HG03378 (cell line): ENCODE measurements at regions not wholly inside any gene's neighbourhood (a gene's known extent, or its start where the extent isn't known, plus 50 kb on each side); places are given as distances from the start of the nearest gene placed in this dataset.
"Not testable (repeated sequence)": the region's sequence is repeated elsewhere in the genome, so short reads cannot be mapped to it uniquely, and the experiment has no call there.

ENCODE experiments used
- ATAC-seq: cut with Tn5 transposase; IDR thresholded peaks from one replicate; pipeline ENCODE4 v1.9.1; 2021; ENCODE audit warnings: mild to moderate bottlenecking, moderate library complexity; ENCODE audit not compliant: unreplicated experiment

- no peak for ATAC-seq
Measured at GRCh38 chr4:134636338-134637051, 434.9 kb upstream of the PABPC4L start.

DNA sequence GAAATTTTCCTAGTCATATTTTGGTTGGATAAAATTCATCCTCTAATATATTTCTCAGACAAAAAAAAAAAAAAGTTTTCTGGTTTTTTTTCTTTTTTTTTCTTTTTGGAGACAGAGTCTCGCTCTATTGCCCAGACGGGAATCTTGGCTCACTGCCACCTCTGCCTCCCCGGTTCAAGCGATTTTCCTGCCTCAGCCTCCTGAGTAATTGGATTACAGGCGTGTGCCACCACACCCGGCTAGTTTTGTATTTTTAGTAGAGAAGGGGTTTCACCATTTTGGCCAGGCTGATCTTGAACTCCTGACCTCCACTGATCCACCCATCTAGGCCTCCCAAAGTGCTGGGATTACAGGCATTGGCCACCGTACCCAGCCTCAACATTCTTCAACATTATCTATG lies 432.7 kb upstream of the PABPC4L start:
- ATAC-seq: no peak

DNA sequence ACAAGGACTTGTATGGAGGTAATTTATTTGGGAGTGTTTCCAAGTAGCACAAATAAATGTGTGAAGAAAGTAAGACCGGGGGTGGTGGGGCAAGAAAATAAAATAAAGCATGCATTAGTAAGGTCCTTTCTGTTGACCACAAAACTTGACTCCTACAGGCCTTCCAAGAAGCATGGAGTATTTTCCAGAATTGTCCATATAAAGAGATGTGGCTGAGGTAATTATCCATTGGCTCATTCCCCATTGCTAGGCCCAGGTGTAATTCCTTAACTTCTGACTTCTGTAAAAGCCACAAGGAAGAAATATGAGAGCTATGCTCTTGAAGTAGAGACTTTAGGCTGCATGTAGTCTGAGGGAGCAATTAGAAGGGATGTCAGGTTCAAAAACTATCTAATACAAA lies 430.5 kb upstream of the PABPC4L start:
- ATAC-seq: no peak

- ATAC-seq: no peak
Measured at GRCh38 chr4:134628066-134628465, 426.5 kb upstream of the PABPC4L start.

DNA sequence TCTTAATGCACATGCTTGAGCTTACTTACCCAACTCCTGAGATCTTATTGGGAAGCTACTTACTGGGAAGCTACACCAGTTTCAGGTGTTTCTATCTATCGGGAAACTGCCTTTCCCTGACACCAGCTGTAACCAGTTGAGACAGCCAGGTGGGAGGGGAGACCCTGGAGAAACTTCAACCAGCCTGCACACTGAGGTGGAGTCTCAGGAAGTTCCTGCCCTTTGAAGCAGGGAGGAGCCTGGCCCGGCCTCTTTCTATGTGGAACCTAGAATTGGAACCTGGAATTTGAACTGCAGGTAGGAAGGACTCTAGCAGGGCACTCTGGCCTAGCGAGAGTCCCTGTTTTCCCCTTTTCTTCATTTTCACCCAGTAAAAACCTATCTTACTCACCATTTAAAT lies 425.8 kb upstream of the PABPC4L start:
- no peak for ATAC-seq

DNA sequence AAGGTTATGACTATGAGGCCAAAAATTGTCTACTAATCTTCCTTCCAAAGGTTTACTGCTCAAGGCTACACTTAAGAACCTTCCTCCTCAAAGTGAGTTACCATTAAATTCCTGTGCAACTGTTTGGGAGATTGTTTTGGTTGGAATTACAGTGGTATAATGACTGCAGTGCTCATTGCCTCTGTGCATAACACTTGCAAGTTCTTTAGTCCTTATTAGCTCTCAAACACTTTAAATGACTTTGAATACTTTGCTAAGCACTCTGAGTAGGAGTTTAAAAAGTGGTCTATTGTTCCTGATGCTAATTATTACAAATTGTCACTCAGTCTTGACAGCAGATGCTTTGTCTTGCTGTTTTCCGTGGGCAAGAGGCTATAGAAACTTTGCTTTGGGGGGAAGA lies 422.8 kb upstream of the PABPC4L start:
- ATAC-seq: no peak

- ATAC-seq: not testable (repeated sequence)
Measured at GRCh38 chr4:134622626-134623575, 421.3 kb upstream of the PABPC4L start.

DNA sequence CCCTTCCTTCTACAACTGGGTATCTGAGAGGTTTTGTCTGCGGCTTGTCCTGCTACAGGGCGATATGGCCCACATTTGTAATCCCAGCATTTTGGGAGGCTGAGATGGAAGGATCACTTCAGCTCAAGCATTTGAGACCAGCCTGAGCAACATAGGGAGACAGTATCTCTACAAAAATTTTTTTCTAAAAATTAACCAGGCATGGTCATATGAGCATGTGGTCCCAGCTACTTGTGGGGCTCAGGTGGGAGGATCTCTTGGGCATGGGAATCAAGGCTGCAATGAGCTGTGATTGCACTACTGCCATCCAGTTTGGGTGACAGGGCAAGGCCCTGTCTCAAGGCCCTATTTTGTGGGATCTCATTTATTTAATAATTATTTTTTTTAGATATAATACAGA lies 420.6 kb upstream of the PABPC4L start:
- ATAC-seq: no peak

DNA sequence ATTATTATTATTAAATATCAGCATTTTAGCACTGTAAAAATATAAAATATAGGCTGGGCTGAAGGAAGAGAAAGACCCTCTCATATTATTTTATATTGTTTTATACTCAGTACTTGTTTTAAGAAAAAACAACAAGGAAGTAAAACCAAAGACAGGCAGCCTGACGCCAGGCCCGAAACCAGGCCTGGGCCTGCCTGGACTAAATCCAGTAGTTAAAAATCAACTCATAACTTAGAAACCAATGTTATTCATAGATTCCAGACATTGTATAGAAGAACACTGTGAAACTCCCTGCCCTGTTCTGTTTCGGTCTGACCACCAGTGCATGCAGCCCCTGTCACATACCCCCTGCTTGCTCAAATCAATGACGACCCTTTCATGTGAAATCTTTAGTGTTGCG lies 420.1 kb upstream of the PABPC4L start:
- not testable (repeated sequence) for ATAC-seq

GRCh38 chr4:134610956-134611355 lies 409.4 kb upstream of the PABPC4L start:
- no peak for ATAC-seq

- no peak for ATAC-seq
Measured at GRCh38 chr4:134610172-134610571, 408.6 kb upstream of the PABPC4L start.

DNA sequence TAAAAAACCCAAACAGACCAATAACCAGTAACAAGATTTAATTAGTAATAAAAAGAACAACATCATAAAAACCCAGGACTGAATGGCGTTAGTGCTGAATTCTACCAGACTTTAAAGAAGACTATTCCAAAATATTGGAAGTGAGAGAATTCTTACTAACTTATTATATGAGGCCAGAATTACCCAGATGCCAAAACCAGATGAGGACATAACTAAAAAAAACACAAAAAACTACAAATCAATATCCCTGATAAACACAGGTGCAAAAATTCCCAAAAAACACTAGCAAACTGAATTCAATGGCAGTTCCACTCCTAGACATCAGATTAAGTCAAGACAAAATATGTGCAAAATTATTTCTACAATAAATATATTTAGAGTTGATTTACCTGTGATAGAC lies 400.1 kb upstream of the PABPC4L start:
- ATAC-seq: no peak

DNA sequence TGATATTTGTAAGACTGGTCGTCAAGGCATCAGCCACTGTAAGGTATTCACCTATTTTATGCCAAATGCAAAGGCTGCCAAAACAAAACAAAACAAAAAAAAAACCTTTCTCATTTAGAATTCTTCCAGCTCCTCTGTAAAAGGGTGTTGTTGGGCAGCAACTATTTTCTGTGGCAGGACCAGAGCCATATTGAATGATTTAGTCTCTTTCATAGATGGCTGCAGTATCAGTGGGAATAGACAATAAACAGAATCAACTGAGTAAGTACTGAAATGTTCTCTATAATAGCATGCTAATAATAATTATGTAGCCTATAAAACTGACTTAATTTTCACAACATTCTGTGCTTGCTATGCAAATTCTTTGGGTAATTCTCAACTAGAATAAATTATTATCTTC lies 389.7 kb upstream of the PABPC4L start:
- no peak for ATAC-seq

DNA sequence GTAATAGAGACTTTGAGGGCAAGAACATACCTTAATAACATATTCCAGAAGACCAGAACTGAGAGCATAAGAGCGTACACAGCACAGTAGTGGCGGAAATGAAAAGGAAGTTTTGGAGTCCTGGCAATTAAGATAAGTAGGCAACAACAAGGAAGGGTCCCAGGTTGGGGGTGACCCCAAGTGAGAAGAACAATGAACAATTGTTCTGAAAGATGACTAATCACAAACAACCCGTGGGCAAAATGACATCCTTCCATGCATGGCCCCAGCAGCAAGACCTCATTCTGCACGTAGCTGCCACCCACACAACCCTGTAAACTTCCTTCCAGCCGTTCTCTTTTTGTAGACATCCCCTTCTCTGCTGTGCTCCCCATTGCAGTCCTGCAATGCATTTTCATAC lies 384.4 kb upstream of the PABPC4L start:
- ATAC-seq: no peak

DNA sequence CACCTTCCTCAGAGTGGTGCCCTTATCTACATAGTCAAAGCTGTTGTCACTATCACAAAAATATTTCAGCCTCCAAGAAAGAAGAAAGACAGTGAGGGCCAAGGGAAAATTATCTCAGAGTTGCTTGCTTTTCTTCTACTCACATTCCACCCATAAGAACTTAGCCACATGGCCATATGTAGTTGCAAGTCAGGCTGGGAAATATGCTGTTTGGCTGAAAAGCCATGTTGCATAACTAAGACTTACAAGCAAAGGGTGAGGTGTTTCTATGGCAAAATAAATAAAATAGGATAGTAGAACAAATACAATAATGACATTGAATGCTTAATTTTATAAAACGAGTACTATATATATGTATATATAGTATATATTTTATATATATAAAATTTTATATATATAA lies 365.9 kb upstream of the PABPC4L start:
- no peak for ATAC-seq

DNA sequence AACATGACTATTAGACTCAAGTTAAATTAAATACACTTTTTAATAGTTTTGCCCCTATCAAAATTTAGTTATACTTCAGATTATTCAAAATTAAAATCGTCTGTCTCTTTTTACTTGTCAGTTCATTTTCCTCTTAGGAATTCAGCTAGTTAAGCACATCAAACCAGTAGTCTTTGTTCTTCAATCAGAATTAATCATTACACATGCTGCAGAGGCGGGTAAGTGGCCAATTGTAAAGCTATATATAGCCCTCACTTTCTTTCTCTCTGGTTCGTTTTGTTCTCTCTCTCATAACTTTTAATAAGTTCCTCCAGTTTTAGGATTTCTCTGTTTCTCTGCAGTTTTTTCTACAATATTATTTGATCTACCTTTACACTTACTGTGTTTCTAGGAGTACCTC lies 359.1 kb upstream of the PABPC4L start:
- no peak for ATAC-seq

GRCh38 chr4:134552063-134552462 lies 350.5 kb upstream of the PABPC4L start:
- no peak for ATAC-seq

GRCh38 chr4:134551348-134551747 lies 349.8 kb upstream of the PABPC4L start:
- no peak for ATAC-seq

GRCh38 chr4:134548052-134548628 lies 346.6 kb upstream of the PABPC4L start:
- ATAC-seq: no peak

DNA sequence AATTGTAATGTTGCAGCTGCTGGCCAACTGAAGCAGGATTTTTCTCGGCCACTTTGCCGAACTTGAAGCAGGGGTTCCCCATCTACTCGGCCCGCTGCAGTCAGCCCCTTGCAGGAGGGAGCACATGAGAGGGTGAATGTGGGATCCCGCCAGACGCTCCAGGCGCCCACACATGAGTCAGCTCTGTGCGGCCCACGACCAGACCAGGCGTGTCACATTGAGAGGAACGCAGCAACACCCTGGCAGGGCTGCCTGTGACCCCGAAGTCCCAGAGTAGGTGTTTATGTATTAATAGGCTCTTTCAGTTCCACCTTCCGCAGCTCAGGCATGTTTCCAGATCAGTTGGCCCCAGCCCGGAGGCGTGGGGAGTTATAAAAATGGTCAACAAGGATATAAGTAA lies 344.7 kb upstream of the PABPC4L start:
- no peak for ATAC-seq

GRCh38 chr4:134544303-134544770 lies 342.7 kb upstream of the PABPC4L start:
- ATAC-seq: no peak

DNA sequence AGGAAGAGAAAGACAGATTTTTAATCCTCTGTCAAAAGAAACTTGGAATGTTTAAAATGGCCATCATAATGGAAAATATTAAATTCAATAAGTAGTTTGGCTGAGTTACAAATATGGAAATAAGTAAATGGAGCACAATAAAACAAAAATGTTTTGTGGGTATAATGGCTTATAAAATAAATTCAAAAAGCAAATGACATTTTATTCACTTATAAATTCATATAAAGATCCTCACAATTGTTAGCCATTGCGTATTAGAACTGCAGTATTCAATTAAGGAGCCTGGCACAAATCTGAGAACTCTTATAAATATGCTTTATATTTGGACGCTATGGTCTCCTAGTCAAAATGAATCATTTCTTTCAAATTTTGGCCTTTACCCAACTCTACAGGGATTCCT lies 339.0 kb upstream of the PABPC4L start:
- ATAC-seq: no peak
